ENCODE measurements at regions not wholly inside any gene's neighbourhood (a gene's known extent, or its start where the extent isn't known, plus 50 kb on each side); places are given as distances from the start of the nearest gene placed in this dataset.

GRCh38 chr15:67914537-67915460 lies 75.0 kb upstream of the RNU6-1 start:
- H3K4me1 Mint-ChIP-seq (ENCODE audit: low read depth) = no peaks in the 10 kb centered on the region
- H3K4me3 Mint-ChIP-seq = no peak overlapping the region
- peaks cover 8% of the 10 kb centered on the region for H3K9me3 Mint-ChIP-seq (ENCODE audit: low read depth)
- no peak overlapping the region for H3K27ac Mint-ChIP-seq
- no peaks in the 10 kb centered on the region for H3K27me3 Mint-ChIP-seq
- H3K36me3 Mint-ChIP-seq = peaks cover 5% of the 10 kb centered on the region

DNA sequence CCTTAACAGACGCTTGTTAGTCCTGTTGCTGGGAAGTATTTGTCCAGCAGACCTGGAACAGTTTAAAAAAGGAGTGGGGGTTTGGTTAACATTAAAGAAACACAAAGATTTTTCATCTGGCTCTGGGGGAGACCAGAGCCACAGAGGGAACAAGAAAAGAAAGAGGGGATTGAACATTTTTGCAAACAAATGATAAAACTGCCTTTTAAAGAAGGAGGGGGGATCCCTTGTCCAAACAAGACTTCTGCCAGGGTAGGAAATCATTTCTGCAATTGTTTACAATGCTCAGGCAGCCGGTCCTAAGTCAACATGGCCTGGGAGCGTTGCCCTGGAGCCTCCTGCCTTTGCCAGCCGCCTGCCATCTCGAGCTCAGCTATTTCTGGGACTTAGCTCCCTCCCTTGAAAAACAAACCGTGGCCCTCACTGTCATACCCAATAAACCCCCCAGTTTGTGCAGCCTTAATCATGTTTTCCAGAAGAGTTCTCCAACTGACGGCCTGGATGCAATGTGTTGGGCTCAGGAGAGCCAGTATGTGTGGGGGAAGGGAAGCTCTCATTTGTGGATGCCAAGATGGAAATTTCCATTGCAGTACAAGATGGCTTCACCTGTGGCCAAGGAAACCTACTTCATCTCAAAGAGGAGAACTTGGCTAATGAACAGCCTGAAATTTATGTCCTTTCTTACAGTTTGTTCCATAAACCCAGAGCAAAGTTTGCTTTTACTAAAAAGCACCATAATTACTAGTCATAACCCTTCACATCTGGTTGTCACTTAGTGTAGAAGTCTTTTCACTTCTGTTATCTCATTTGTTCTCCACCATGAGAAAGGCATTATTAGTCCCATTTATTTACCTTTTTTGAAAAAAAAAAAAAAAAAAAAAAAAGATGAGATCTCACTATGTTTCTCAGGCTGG lies 75.9 kb upstream of the RNU6-1 start:
- H3K36me3 Mint-ChIP-seq = peaks cover 2% of the 10 kb centered on the region
- no peaks in the 10 kb centered on the region for H3K27me3 Mint-ChIP-seq
- no peak overlapping the region for H3K27ac Mint-ChIP-seq
- H3K4me1 Mint-ChIP-seq (ENCODE audit: low read depth) = no peaks in the 10 kb centered on the region
- peaks cover 7% of the 10 kb centered on the region for H3K9me3 Mint-ChIP-seq (ENCODE audit: low read depth)
- H3K4me3 Mint-ChIP-seq = no peak overlapping the region

DNA sequence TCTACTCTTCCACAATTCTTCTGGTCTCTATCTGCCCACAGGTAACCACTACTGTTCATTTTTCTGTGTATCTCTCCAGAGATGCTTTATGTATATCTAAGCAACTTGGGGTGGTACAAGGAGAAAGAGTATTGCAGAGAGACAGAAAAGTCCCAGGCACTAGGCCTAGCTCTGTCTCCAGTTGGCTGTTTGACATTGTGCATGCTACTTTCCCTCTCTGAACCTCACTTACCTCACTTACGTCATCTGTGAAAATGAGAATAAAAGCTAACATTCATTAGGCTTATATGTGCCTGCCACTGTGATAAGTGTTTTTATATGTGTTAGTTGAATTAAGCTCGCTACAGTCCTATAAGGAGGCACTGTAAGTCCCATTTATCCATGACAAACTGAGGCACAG lies 76.7 kb upstream of the RNU6-1 start:
- Mint-ChIP-seq H3K27ac (no peak overlapping the region), H3K27me3 (no peaks in the 10 kb centered on the region), H3K4me3 (no peak overlapping the region), H3K36me3 (peaks cover 2% of the 10 kb centered on the region), H3K9me3 (ENCODE audit: low read depth) (peaks cover 2% of the 10 kb centered on the region), H3K4me1 (ENCODE audit: low read depth) (no peaks in the 10 kb centered on the region)

GRCh38 chr15:67917037-67917436 lies 77.2 kb upstream of the RNU6-1 start:
- Mint-ChIP-seq H3K36me3 (no peaks in the 10 kb centered on the region), H3K4me1 (ENCODE audit: low read depth) (no peaks in the 10 kb centered on the region), H3K4me3 (no peak overlapping the region), H3K27ac (no peak overlapping the region), H3K27me3 (no peaks in the 10 kb centered on the region), H3K9me3 (ENCODE audit: low read depth) (no peaks in the 10 kb centered on the region)

- Mint-ChIP-seq H3K27ac (no peak overlapping the region), H3K9me3 (ENCODE audit: low read depth) (no peaks in the 10 kb centered on the region), H3K4me1 (ENCODE audit: low read depth) (no peaks in the 10 kb centered on the region), H3K27me3 (no peaks in the 10 kb centered on the region), H3K36me3 (no peaks in the 10 kb centered on the region), H3K4me3 (no peak overlapping the region)
Measured at GRCh38 chr15:67917636-67918035, 77.8 kb upstream of the RNU6-1 start.

GRCh38 chr15:67918205-67918861 lies 78.5 kb upstream of the RNU6-1 start:
- no peaks in the 10 kb centered on the region for H3K4me1 Mint-ChIP-seq (ENCODE audit: low read depth)
- H3K27ac Mint-ChIP-seq = no peak overlapping the region
- H3K4me3 Mint-ChIP-seq = no peak overlapping the region
- H3K9me3 Mint-ChIP-seq (ENCODE audit: low read depth) = no peaks in the 10 kb centered on the region
- no peaks in the 10 kb centered on the region for H3K27me3 Mint-ChIP-seq
- H3K36me3 Mint-ChIP-seq = no peaks in the 10 kb centered on the region

DNA sequence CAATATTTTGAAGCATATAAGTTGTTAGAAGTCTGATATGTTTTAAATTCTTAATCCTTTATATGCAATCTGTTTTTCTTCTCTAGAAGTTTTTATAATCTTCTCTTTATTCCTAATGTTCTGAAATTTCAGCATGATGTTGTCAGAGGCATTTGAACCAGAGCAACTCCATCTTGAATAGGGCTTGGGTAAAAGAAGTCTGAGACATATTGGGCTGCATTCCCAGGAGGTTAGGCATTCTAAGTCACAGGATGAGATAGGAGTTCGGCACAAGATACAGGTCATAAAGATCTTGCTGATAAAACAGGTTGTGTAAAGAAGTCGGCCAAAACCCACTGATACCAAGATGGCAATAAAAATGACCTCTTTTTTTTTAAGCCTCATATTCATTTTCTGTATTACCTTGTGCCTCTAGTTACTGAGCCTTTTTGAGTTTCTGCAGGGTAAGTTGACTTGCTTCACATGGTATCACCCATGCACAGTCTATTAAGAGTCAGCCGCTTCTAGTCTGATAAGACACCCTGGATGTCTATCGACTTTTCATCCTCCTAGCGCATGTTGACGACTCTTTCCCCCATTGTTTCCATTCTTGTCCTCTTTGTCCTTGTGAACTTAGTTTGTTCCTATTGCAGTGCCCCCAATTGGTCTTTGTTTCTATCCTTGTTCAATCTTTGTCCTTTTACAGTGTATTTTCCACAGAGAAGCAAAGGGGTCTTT lies 80.8 kb upstream of the RNU6-1 start:
- peaks cover 4% of the 10 kb centered on the region for H3K9me3 Mint-ChIP-seq (ENCODE audit: low read depth)
- H3K27me3 Mint-ChIP-seq = no peaks in the 10 kb centered on the region
- no peak overlapping the region for H3K27ac Mint-ChIP-seq
- no peaks in the 10 kb centered on the region for H3K4me1 Mint-ChIP-seq (ENCODE audit: low read depth)
- H3K36me3 Mint-ChIP-seq = no peaks in the 10 kb centered on the region
- no peak overlapping the region for H3K4me3 Mint-ChIP-seq

GRCh38 chr15:67922106-67922675 lies 82.3 kb upstream of the RNU6-1 start:
- H3K9me3 Mint-ChIP-seq (ENCODE audit: low read depth) = peaks cover 4% of the 10 kb centered on the region
- H3K27me3 Mint-ChIP-seq = no peaks in the 10 kb centered on the region
- no peaks in the 10 kb centered on the region for H3K4me1 Mint-ChIP-seq (ENCODE audit: low read depth)
- H3K4me3 Mint-ChIP-seq = no peak overlapping the region
- no peak overlapping the region for H3K27ac Mint-ChIP-seq
- peaks cover 2% of the 10 kb centered on the region for H3K36me3 Mint-ChIP-seq

- Mint-ChIP-seq H3K27me3 (no peaks in the 10 kb centered on the region), H3K27ac (no peak overlapping the region), H3K9me3 (ENCODE audit: low read depth) (peaks cover 4% of the 10 kb centered on the region), H3K36me3 (peaks cover 2% of the 10 kb centered on the region), H3K4me1 (ENCODE audit: low read depth) (no peaks in the 10 kb centered on the region), H3K4me3 (no peak overlapping the region)
Measured at GRCh38 chr15:67922971-67923945, 83.4 kb upstream of the RNU6-1 start.

- peaks cover 4% of the 10 kb centered on the region for H3K9me3 Mint-ChIP-seq (ENCODE audit: low read depth)
- no peak overlapping the region for H3K4me3 Mint-ChIP-seq
- H3K4me1 Mint-ChIP-seq (ENCODE audit: low read depth) = no peaks in the 10 kb centered on the region
- no peak overlapping the region for H3K27ac Mint-ChIP-seq
- peaks cover 2% of the 10 kb centered on the region for H3K36me3 Mint-ChIP-seq
- no peaks in the 10 kb centered on the region for H3K27me3 Mint-ChIP-seq
Measured at GRCh38 chr15:67924359-67924974, 84.6 kb upstream of the RNU6-1 start.

DNA sequence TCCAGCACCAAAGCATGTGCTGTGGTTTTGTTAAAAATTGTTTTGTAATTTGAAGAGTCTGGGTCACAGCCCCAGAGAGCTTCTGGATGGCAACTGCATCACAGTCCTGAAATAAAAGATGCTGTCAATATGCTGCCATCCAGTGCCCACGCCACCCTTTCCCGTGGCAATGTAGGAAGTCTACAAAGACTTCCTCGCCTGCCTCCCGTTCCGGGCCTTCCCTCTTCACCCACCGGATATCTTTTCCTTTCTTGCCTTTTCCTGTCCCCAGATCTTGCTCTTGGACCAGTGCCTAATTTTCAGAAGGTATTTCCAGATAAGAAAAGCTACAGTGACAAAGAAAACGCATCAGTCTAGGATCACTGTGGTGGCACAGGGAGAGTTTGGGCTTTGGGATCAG lies 85.3 kb upstream of the RNU6-1 start:
- peaks cover 2% of the 10 kb centered on the region for H3K36me3 Mint-ChIP-seq
- H3K4me1 Mint-ChIP-seq (ENCODE audit: low read depth) = no peaks in the 10 kb centered on the region
- peaks cover 4% of the 10 kb centered on the region for H3K9me3 Mint-ChIP-seq (ENCODE audit: low read depth)
- no peak overlapping the region for H3K4me3 Mint-ChIP-seq
- no peaks in the 10 kb centered on the region for H3K27me3 Mint-ChIP-seq
- no peak overlapping the region for H3K27ac Mint-ChIP-seq

- H3K4me1 Mint-ChIP-seq (ENCODE audit: low read depth) = no peaks in the 10 kb centered on the region
- H3K4me3 Mint-ChIP-seq = no peak overlapping the region
- peaks cover 4% of the 10 kb centered on the region for H3K9me3 Mint-ChIP-seq (ENCODE audit: low read depth)
- peaks cover 2% of the 10 kb centered on the region for H3K36me3 Mint-ChIP-seq
- H3K27ac Mint-ChIP-seq = no peak overlapping the region
- H3K27me3 Mint-ChIP-seq = no peaks in the 10 kb centered on the region
Measured at GRCh38 chr15:67927501-67928168, 87.8 kb upstream of the RNU6-1 start.

Measured in activated naive CD8-positive, alpha-beta T cell (primary cell).